CD4-positive, alpha-beta T cell treated with Interferon gamma for 1 hour (primary cell): ENCODE measurements at regions not wholly inside any gene's neighbourhood (a gene's known extent, or its start where the extent isn't known, plus 50 kb on each side); places are given as distances from the start of the nearest gene placed in this dataset.

Experiments used
- DNase-seq: peaks from one replicate; pipeline ENCODE4 v3.0.0-alpha.2; 2020

DNA sequence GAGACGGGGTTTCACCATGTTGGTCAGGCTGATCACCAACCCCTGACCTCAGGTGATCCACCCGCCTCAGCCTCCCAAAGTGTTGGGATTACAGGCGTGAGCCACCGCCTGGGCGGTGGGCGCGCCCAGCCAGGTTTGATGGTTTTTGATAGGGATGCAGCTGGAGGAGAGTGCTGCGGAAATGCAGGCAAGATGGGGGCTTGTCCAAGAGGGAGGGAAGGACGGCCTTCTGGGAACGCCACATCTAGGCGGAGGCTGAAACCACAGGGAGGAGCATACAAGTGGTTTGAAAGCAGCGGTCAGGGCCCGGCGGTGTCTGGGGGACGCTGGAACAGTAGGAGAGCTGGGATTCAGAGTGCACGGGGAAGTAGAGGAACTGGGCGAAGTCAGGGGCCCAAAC, 134.6 kb downstream of the VRK1 start:
- DNase-seq: no peak

DNA sequence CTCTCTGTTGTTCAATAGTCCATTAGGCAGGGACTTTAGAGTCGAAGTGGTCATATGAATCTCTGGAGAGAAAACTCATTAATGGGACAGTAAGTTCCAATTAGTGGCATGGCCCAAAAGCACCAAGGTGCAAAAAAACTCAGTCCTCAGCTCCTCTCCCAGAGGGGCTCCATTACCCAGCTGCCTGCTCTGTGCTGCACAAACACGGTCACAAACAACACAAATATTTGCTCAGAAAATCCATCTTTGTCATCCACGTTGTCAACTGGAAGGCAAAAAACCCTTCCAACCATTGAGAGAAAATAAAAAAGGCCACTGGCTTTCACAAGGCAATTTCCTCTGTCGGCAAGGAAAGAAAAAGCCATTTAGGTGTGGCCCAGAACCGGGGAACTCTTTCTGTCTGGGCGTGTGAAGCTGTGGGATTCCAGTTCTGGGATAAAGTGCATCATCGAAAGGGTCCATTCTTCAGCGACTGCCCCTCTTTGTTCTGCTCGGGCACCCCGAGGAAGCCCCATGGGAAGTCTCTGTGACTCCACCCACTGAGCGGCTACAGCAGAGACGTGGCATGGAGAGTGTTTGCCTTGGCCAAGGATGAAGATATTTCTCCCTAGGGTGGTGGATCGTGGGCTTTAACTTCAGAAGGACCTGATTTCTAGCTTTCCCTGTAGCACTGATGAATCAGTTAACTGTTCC, 137.6 kb downstream of the VRK1 start:
- no peak for DNase-seq

DNA sequence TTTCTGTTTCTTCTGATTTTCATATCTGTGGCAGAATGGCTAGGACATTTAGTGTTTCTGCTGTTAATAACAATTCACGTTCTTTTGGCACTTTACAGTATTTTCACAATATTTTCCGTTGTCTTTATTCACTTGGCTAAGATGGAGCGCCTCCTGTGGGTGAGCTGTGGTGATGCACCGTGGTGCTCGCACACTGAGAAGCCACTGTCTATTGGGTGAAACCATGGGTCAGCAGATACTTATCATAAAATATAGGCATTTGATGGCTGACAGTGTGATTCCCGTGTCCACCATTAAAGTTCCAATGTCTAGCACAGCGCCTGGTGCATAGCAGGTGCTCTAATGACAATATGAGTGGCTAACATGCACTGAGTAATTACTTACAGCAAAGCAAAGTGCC, 141.8 kb downstream of the VRK1 start:
- DNase-seq: no peak

DNA sequence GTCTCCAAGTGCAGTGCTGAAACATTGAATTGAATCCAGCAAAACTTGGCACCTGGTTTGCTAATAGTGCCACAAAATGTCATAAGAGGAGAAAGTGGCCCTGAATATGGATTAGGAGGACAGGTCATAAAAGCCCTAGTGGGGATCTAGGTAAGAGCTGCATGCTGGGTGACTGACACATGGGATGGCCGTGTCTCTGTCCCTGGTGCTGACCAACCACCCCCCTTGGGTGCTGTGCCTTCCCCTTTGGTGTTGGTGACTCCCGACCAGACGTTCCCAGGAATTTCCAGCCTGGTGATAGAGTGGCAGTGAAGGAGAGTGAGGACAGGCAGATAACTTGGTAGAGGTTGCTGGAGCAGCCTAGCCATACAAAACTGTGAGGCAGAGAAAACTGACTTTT, 142.8 kb downstream of the VRK1 start:
- no peak for DNase-seq

DNA sequence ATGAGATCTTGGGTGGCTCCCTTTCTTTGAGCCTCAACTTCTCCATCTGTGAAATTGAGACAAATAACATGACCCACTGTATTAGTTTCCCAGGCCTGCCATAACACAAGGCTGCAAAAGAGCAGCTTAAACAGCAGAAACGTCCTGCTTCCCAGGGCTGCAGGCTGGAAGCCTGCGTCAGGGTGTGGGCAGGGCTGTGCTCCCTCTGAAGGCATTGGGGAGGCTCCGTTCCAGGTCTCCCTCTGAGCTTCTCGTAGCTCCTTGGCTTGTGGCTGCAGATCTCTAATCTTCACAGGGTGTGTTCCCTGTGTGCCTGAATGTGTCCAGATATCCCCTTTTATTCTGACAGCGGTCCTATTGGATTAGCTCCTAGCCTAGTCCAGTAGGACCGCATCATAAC, 147.1 kb downstream of the VRK1 start:
- DNase-seq: no peak

DNA sequence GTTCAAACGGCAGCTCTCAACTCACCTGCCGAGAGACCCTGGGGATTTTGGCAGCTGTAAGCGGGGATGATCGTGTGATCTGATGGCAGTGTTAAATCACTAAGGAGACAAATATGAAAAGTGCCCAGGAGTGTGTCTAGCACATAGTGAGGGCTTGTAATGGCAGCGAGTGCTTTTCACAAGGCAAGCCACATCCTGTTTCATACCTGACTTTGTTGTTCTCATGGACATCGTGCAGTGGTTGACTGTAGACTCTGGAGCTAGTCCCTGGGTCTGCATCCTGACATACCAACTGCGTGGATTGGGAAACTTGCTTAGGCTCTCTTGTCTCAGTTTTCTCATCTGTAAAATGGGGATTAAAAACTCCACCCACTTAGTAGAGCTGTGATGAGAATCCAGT, 148.5 kb downstream of the VRK1 start:
- DNase-seq: no peak

DNA sequence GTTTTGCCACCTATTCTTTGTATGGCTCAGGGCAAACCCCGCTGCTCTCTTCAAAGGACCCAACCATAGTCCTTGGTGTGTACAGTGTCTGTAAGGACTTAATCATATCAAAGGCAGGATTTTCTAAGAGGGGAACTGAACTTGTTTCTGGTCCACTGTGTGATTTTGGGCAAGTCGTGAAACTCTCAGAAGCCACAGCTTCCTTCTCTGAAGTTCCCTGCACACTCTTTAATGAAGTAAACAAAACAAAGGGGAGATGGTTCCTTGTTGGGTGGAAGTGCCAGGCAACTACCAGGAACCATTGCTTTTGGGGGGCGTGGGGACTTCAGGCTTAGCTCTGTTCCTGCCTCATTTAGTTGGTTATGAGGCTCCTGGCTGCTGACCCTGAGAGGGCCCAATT, 152.4 kb downstream of the VRK1 start:
- DNase-seq: no peak

DNA sequence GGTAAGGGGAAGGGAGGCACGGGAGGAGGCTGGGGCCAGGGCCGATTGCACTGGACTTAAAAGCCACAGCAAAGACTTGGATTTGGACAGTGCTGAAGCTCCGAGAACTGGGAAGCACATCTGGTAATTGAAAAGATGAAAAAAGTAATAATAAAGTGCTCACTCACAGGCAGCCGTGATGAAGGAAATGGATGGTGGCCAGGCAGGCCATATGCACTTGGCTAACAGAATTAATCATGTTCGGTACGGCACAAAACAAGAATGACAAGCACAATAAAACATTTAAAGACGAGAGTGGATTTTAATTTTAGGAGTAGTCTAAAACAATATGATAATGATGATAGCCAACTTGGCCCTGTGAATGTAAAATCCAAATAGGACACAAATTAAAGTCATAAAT, 154.3 kb downstream of the VRK1 start:
- no peak for DNase-seq

DNA sequence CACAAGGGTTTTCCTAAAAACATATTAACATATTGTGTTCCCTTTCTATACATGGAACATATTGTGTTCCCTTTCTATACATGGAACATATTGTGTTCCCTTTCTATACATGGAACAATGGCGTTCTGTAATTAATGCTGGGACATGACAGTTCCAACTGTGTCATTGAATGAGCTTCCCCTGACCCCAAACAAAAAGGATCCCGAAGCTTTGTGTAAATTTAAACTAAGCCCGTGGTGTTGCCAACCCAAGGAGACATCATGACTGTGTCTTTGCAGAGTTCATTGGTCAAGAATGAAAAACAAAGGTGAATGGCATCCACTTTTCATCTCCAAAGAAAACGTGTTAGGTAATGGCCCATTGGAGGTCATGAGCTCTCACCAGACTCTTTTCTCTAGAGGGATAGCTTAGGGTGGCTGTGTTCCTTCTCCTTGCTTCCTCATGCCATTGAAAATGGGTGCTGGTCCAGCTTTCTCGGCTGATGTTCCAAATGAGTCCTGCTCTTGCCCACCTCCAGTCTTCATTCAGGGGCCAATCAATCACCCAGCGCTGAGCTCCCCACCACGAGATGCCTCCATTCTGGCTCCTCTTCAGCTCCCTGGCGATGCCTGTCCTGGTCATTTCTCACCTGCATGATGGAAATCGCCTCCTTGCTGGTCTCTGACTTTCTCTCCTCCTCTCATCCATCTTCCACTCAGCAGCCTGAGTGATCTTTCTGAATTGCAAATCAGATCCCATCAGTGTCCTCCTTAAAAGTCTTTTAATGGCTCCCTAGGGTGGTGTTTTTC, 156.1 kb downstream of the VRK1 start:
- no peak for DNase-seq

DNA sequence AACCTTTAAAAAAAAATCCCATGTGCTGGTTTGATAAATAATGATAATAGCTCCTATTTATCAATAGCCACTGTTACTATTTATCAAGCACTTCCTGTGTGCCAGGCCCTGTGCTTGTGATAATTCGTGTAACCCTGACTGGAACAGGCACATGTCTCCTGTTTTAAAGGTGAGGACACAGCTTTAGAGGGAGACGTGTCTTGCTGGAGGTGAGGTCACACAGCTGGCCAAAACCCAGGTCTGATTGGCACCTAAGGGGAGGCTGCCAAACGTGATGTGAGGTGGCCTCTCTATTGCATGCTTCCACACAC, 156.6 kb downstream of the VRK1 start:
- no peak for DNase-seq

DNA sequence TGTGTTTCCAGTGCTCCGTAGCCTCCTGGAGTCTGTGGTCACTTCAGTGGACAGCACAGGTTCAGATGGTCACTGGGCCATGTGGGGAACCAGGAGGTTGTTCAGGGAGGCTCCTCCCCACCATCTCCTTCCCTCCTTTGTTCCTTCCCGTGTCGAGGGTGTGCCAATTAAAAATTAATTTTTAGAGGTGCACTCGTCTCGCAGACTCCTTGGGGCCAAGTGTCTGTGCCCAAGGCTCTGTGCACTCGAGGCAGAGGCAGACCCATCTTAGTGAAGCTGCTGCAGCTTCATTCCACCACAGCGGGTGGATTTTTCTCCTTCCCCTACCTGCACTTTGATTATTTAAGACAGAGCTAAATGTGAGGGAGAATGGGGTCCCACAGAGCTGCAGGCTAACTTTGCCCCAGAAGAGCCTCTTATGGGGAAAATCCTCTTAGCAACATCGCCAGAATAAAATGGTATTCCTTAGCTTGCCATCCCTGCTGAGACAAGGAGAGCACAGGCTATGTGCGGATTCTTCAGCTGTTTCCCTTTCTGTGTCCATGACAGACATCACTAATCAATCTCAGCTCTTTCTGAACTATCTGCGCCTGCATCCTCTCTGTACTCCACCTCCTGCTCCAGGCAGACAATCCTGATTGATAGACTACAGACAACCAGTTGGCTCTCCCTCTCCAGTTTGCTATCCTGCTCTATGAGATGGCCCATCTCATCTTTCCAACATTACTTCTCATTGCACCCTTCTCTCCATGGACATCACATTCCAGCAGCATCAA, 159.5 kb downstream of the VRK1 start:
- no peak for DNase-seq

DNA sequence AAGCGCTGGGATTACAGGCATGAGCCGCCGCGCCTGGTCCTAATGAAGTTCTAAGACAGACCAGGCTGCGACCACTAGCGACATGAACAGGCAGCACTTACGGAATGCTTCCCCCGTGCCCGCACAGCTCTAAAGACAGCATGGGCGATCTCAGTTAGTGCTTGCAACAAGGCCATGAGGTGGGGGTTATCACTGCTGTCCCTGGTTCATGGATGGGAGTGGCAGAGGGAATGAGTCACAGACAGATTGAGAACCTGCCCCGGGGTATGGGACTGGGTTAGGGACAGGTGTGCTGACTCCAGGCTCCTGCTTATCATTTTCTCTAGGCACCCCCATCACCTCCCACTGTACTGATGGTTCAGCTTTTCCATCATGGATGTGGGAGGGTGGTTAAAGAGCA, 160.9 kb downstream of the VRK1 start:
- DNase-seq: no peak

DNA sequence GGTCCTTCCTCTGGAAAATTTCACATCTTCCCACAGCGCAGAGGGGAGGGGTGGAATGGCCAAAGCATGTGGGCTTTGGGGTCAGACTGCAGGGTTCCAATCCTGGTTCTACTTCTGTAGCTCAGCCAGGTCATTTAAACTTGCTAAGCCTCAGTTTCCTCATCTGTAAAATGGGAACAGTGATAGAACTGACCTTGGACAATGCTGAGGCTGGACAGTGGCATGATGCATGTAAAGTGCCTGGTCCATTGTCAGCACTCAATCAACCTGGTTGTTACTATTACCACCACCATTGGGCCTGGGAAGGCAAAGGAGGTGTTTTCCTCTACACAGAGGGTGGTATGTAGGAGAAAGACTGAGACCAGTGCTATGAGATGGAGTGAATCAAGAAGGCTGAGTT, 162.8 kb downstream of the VRK1 start:
- no peak for DNase-seq

DNA sequence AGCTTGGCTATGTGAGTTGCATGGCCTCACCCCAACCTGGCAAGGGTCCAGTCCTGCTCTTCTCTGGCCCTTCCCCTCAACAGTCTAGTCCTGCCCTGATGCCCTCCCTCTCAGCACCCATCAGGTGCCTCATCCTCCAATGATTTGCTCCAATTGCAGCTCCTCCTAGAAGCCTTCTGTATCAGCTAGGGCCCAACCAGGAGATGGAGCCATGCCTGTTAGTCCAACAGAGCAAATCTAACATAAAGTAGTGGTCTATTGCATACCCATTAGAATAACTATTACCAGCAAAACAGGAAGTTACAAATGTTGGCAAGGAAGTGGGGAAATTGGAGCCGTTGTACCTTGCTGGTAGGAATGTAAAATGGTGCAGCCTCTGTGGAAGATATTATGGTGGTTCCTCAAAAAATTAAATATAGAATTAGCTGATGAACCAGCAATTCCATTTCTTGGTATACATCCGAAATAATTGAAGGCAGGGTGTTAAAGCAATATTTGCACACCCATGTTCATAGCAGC, 163.5 kb downstream of the VRK1 start:
- no peak for DNase-seq

DNA sequence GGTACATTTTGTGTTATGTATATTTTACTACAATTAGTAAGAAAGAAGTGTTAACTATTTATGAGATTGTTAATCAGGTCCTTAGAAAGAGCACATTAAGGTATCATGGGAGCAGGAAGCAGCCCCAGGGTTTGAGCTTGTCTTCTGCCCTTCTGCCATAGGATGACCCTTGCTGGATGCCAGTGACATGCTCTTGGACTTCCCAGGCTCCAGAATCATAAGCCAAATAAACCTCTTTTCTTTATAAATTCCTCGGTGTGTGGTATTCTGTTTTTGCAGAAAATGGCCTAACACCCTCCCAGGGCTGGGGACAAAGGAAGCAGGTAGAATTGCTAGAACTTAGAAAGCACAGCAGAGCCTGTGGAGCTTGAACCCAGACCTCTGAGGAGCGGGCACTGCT, 164.7 kb downstream of the VRK1 start:
- no peak for DNase-seq

DNA sequence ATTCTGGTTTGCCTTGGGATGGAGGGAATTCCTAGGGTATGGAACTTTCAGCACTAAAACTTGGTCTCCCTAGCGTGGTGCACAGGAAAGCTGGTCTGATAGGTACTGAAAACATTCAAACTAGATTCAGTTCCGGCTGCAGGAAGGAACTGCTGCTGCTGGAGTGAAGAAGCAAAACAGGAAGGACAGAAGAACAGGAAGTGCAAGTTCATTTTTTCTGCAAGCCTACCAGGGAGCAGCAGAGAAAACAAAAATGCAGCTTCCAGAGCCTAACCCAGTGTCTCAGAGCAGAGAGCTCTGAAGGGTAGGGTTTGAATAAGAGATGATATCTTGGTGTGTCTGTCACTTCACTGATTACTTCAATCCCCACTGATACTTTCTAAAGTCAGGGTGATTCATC, 165.2 kb downstream of the VRK1 start:
- peak; percentile 28 for DNase-seq

DNA sequence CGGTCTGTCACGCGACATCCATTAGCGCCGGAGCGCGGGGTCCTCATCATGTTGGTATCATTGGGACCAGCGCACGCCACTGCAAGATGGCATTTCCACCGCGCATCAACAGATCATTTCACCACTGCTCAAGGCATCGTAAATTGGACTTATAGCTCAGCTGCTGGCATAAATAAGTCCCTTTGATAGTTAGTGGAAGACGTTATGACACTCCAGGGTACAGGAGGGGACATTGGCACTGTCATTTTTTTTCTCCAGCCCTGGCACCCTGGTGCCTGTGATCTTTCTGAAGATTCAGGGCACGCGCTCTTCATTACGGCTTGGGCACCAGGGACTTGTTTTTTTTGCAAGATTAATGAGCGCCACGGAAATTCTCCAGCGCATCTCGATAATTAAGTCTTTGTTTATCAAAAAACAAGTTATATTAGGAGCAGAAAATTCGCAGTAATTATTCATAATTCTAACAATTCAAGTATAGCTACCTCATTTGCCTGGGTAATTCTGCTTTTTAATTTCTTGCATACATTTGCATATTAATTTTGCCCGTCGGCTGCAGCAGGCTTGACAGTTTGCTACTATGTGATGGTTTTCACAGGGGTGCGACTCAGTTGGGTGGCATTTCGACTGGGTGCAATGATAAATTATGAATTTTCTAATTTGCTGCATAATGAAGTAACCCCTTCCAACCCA, 167.7 kb downstream of the VRK1 start:
- no peak for DNase-seq

DNA sequence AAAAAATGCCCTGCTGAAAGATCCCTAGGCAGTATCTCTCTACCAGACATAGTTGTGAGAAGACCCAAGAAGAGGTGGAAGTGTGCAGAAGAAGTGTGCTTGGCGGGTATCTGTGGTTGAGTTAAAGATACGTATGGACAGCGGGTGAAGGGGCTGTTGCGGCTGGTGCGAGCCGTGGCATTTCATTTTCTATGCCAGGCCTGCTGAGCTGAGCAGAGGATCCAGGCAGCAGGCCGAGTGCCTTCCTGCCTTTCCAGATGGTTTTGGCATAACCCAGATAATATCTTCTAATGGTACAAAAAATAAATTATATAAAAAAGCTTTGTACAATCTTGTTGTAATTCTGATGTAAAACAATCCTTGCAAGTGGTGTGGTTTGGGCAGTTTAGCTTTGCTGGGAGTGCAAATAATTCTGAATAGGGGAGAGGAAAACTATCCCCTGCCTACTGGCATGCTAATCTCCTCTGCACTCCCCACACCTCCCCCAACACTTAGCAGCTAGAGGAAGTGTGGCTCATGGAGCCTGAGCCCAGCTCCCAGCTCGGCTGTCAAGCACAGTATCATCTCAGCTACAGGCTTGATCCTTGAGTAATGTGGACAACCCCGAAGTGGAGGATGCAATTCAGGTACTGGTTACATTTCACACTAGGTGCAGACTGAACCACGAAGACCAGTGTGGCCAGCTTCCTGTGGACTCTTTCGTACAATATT, 168.9 kb downstream of the VRK1 start:
- no peak for DNase-seq

DNA sequence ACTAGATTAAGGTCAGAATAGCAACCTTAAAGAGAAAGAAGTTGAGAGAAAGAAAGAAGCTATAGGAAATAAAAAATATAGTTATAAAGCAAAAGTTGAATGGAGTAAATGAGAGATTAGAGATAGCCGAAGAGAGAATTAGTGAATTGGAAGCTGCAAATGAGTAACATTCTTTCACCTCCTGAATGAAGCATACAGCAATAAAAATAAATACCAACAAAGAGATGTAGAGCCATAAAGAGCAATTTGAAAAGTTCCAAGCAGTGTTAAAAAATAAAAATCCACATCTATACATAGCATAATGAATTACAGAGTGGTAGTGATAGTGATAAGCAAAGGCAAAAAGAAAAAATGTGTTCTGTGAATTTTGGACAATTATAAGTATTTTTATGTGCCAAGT, 177.9 kb downstream of the VRK1 start:
- DNase-seq: no peak

DNA sequence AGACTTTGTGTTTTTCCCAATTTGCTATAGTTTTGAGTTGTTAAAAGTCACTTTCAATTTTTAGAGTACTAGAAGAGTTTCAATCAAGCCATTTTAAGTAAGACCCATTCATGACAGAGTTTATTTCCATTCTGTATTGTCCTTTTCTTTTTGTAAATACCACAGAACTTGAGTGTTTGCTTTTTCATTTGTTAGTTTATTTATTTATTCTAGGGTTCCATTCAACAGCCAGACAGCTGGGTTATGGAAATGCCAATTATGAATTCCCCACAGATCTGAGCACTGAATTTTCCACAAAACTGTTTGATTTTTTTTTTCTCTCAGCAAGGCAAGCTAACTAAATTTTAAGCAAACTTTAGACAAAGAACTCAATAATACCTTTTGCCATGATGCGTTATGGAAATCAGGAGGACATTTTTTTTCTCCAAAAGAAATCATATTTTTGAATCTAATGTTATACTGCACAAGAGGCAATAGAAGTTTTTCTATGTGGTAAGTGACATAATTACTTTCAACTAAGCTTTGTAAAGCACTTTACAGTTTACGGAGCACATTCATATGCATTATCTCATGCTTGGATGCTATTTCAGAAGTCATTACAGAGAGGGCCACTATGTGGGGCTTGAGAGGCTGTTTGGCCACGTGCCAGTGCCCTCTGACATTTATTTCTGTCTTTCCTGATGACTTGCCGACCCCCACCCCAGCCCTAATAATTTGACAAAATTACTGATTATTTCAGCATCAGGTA, 181.5 kb downstream of the VRK1 start:
- no peak for DNase-seq

DNA sequence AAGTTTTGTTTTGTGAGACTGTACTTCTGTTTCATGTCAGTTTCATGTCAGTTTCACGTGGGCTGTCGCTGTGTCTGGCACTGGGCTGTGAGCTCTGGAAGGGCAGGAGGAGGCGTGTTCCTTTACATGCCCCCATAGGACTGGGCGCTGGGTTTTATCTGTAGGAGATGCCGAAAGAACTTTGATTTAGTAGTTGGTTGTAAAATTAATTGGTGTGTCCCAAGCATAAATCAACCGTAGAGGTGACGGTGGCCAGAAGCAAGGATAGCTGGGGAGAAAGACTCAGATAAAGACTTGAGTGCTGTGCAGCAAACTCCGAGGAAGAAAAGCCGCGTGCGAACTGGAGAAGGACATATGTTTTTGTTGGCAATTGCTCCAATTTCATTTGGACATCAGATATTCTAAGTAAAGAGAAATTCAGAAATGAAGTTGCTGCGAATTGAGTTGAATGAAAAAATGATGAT, 182.5 kb downstream of the VRK1 start:
- DNase-seq: no peak

DNA sequence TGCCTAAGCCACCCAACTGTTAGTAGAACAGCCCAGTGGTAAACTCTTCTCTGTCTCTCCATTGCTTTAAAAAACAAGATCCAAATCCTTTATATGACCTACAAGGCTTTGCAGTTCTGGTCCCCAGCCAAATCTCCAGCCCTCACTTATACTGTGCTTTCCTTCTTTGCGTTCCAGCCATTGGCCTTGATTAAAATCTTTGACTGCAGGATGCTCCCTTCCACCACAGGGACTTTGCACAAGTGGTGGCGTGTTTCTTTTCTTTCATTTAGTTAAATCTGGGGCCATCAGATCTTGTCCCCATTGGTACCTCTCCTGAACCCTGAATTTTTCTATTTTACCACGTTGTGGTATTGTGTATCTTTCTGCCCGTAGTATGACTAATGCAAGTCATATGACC, 183.7 kb downstream of the VRK1 start:
- DNase-seq: no peak
